Caco-2 (cell line): ENCODE measurements at regions not wholly inside any gene's neighbourhood (a gene's known extent, or its start where the extent isn't known, plus 50 kb on each side); places are given as distances from the start of the nearest gene placed in this dataset.
"Not testable (repeated sequence)": the region's sequence is repeated elsewhere in the genome, so short reads cannot be mapped to it uniquely, and the experiment has no call there.

Experiments
- BruUV-seq: library from RNA; stranded (reverse); fragments of 400-500 nt; replicated peaks from 2 replicates; lab custom pipeline; 2021; lab: Mats Ljungman, UMichigan
- CTCF ChIA-PET: fragments of 300-600 bp; sonication (Branson Sonifier 250); formaldehyde crosslinking; loops from one replicate; lab custom pipeline; 2022; ENCODE audit warnings: antibody characterized with exemption; lab: Charles Lee
- POLR2A ChIA-PET: fragments of 300-600 bp; sonication (Branson Sonifier 250); formaldehyde crosslinking; loops from one replicate; lab custom pipeline; 2022; ENCODE audit warnings: antibody characterized with exemption; lab: Charles Lee
- DNase-seq, 2 experiments: peaks; one replicate each; pipeline versions ENCODE4 v3.0.0 to v3.0.0-alpha.2; 2020 to 2022
- H3K27me3 ChIP-seq: replicated peaks from 2 replicates; pipeline ENCODE4 v1.6.0; 2011; ENCODE audit warnings: low read length; ENCODE audit not compliant: control insufficient read depth, insufficient read depth
- H3K36me3 ChIP-seq: 2 replicates; pipeline ENCODE4 v1.5.1; 2011; ENCODE audit warnings: low read length; ENCODE audit not compliant: control insufficient read depth, insufficient read depth
- H3K4me1 ChIP-seq: fragments of 250-450 bp; sonication (Bioruptor Pico); 2 replicates; pipeline ENCODE4 v1.5.1; 2020; ENCODE audit warnings: mild to moderate bottlenecking
- H3K4me3 ChIP-seq: 2 replicates; pipeline ENCODE4 v1.5.1; 2011; ENCODE audit warnings: low read depth, mild to moderate bottlenecking, control low read depth, low read length
- H3K9me3 ChIP-seq: fragments of 250-450 bp; sonication (Bioruptor Pico); 2 replicates; pipeline ENCODE4 v1.5.1; 2020; ENCODE audit warnings: mild to moderate bottlenecking, moderate library complexity
- H3K27ac Mint-ChIP-seq: one replicate; pipeline ENCODE4 v1.8.0; 2022; ENCODE audit warnings: mixed read lengths; ENCODE audit not compliant: unreplicated experiment
- H3K27me3 Mint-ChIP-seq: one replicate; pipeline ENCODE4 v1.8.0; 2022; ENCODE audit warnings: mixed read lengths; ENCODE audit not compliant: insufficient read depth, unreplicated experiment
- H3K36me3 Mint-ChIP-seq: one replicate; pipeline ENCODE4 v1.8.0; 2022; ENCODE audit warnings: mild to moderate bottlenecking, mixed read lengths; ENCODE audit not compliant: insufficient read depth, unreplicated experiment
- H3K4me1 Mint-ChIP-seq: one replicate; pipeline ENCODE4 v1.8.0; 2022; ENCODE audit warnings: low read depth, mixed read lengths; ENCODE audit not compliant: unreplicated experiment
- H3K4me3 Mint-ChIP-seq: one replicate; pipeline ENCODE4 v1.8.0; 2022; ENCODE audit warnings: mild to moderate bottlenecking, moderate library complexity, mixed read lengths; ENCODE audit not compliant: unreplicated experiment
- H3K9me3 Mint-ChIP-seq: one replicate; pipeline ENCODE4 v1.8.0; 2022; ENCODE audit warnings: mixed read lengths; ENCODE audit not compliant: unreplicated experiment
- intact Hi-C: fragments of 100-400 bp; cut with micrococcal nuclease; formaldehyde crosslinking; loops from one replicate; pipeline ENCODE4 v1.10.0; 2022; ENCODE audit not compliant: unreplicated experiment
- TF ChIP-seq, protein P1 (sequence below), 2 experiments: fragments of 200-600 bp in 1 of 2; IDR thresholded peaks; 1 replicate in 1 of 2; 2 replicates in 1 of 2; pipeline versions ENCODE4 v1.5.1 to v1.8.0; 2011 to 2022; ENCODE audit warnings: antibody characterized with exemption in 1 of 2, control low read depth in 1 of 2, inconsistent platforms in 1 of 2, low read depth in 1 of 2, low read length in 1 of 2, mild to moderate bottlenecking in 1 of 2, moderate library complexity in 1 of 2; ENCODE audit not compliant: insufficient read depth in 1 of 2, severe bottlenecking in 1 of 2, unreplicated experiment in 1 of 2

DNA sequence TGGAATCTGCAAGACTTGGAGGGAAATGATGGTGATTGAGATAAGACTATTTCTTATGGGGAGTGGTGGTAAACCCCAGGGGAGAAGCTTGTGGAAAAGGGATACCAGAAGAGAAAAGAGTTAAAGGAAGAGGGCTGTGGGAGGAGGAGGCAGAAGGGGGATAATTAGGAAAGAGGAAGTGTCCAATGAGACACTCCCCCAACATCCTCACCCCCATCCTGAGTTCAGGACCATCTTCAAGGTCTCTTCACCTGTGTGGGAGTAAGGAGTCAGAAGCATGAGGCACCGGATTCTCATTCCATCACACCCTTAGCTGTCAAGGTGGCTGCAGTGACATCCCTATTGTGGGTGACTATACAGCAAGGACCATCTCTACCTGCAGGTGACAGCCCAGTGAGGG is 106.6 kb upstream of the POC5 start:
- H3K27me3 Mint-ChIP-seq, result peaks cover 26% of the 10 kb centered on the region
- H3K36me3 ChIP-seq, result no peaks in the 10 kb centered on the region
- intact Hi-C loops, result no loop called here
- BruUV-seq, result no TSS peak
- H3K9me3 ChIP-seq, result no peaks in the 10 kb centered on the region
- H3K27me3 ChIP-seq, result no peaks in the 10 kb centered on the region
- H3K4me3 Mint-ChIP-seq, result no peak overlapping the region
- H3K4me1 ChIP-seq, result no peaks in the 10 kb centered on the region
- H3K4me3 ChIP-seq, result no peak overlapping the region
- no peaks in the 10 kb centered on the region for H3K4me1 Mint-ChIP-seq
- TF ChIP-seq, protein P1, sequence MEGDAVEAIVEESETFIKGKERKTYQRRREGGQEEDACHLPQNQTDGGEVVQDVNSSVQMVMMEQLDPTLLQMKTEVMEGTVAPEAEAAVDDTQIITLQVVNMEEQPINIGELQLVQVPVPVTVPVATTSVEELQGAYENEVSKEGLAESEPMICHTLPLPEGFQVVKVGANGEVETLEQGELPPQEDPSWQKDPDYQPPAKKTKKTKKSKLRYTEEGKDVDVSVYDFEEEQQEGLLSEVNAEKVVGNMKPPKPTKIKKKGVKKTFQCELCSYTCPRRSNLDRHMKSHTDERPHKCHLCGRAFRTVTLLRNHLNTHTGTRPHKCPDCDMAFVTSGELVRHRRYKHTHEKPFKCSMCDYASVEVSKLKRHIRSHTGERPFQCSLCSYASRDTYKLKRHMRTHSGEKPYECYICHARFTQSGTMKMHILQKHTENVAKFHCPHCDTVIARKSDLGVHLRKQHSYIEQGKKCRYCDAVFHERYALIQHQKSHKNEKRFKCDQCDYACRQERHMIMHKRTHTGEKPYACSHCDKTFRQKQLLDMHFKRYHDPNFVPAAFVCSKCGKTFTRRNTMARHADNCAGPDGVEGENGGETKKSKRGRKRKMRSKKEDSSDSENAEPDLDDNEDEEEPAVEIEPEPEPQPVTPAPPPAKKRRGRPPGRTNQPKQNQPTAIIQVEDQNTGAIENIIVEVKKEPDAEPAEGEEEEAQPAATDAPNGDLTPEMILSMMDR (IDR thresholded peaks at IDR 0.05; ENCODE audit: insufficient read depth in 1 of 2, low read depth in 1 of 2, low read length in 1 of 2, severe bottlenecking in 1 of 2, unreplicated experiment in 1 of 2), result no peak
- CTCF ChIA-PET, result no interaction called here
- no peaks in the 10 kb centered on the region for H3K9me3 Mint-ChIP-seq
- no peak for DNase-seq
- H3K36me3 Mint-ChIP-seq, result no peaks in the 10 kb centered on the region
- POLR2A ChIA-PET, result no interaction called here
- no peak overlapping the region for H3K27ac Mint-ChIP-seq

DNA sequence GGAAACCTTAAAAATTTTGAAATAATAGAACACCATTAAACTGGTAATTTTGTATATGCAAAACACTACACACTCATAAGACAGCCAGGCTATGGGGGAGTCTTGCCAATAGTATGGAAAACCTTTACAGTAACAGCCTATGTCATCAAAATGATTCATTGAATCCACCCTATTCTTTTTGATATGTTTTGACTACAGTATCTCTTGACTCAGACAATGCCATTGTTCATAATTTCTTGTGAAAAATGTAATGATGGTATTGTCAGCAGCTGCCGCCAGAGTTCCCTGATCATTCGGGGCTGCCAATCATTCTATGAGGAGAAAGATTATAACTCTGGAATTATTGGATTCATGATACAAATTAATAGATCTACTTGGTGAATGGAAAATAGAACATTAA is 101.4 kb upstream of the POC5 start:
- Histone ChIP-seq H3K36me3 (no peaks in the 10 kb centered on the region), H3K4me3 (no peak overlapping the region), H3K27me3 (no peaks in the 10 kb centered on the region), H3K9me3 (no peaks in the 10 kb centered on the region), H3K4me1 (no peaks in the 10 kb centered on the region)
- intact Hi-C loops, result no loop called here
- no peak overlapping the region for H3K27ac Mint-ChIP-seq
- H3K27me3 Mint-ChIP-seq, result peaks cover 22% of the 10 kb centered on the region
- no TSS peak for BruUV-seq
- no peak overlapping the region for H3K4me3 Mint-ChIP-seq
- ChIA-PET POLR2A (no interaction called here), CTCF (no interaction called here)
- TF ChIP-seq, protein P1 (IDR thresholded peaks at IDR 0.05; ENCODE audit: insufficient read depth in 1 of 2, low read depth in 1 of 2, low read length in 1 of 2, severe bottlenecking in 1 of 2, unreplicated experiment in 1 of 2), result no peak
- no peaks in the 10 kb centered on the region for H3K4me1 Mint-ChIP-seq
- DNase-seq, result no peak
- no peaks in the 10 kb centered on the region for H3K9me3 Mint-ChIP-seq
- H3K36me3 Mint-ChIP-seq, result no peaks in the 10 kb centered on the region

DNA sequence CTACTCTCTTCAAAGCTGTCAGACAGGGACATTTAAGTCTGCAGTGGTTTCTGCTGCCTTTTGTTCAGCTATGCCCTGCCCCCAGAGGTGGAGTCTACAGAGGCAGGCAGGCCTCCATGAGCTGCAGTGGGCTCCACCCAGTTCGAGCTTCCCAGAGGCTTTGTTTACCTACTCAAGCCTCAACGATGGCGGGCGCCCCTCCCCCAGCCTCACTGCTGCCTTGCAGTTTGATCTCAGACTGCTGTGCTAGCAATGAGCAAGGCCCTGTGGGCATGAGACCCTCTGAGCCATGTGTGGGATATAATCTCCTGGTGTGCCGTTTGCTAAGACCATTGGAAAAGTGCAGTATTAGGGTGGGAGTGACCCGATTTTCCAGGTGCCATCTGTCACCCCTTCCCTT is 82.5 kb upstream of the POC5 start:
- DNase-seq, H3K4me3 Mint-ChIP-seq, H3K36me3 ChIP-seq, BruUV-seq, H3K4me3 ChIP-seq, CTCF ChIA-PET, H3K27me3 ChIP-seq, H3K27ac Mint-ChIP-seq, H3K27me3 Mint-ChIP-seq, H3K4me1 ChIP-seq, H3K36me3 Mint-ChIP-seq, H3K4me1 Mint-ChIP-seq, H3K9me3 ChIP-seq, POLR2A ChIA-PET: not testable (repeated sequence)
- peaks cover 21% of the 10 kb centered on the region for H3K9me3 Mint-ChIP-seq
- intact Hi-C loops, result loop anchor here (10.0 kb wide), 1 partner anchor 65 kb away; no protein-coding TSS in a partner anchor

DNA sequence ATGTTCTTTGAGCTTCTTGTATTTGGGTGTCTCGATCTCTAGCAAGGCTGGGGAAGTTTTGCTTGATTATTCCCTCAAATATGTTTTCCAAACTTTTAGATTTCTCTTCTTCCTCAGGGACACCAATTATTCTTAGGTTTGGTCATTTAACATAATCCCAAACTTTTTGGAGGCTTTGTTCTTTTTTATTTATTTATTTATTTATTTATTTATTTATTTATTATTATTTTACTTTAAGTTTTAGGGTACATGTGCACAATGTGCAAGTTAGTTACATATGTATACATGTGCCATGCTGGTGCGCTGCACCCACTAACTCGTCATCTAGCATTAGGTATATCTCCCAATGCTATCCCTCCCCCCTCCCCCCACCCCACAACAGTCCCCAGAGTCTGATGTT is 52.1 kb upstream of the POC5 start:
- H3K4me1 ChIP-seq, H3K27ac Mint-ChIP-seq, H3K36me3 ChIP-seq, H3K4me3 ChIP-seq, H3K4me1 Mint-ChIP-seq, H3K27me3 ChIP-seq, intact Hi-C loops, H3K27me3 Mint-ChIP-seq, BruUV-seq, POLR2A ChIA-PET, CTCF ChIA-PET, H3K4me3 Mint-ChIP-seq, H3K36me3 Mint-ChIP-seq, DNase-seq: not testable (repeated sequence)
- peaks cover 52% of the 10 kb centered on the region for H3K9me3 Mint-ChIP-seq
- peaks cover 13% of the 10 kb centered on the region; the same call in 1 of the 2 replicates for H3K9me3 ChIP-seq
